GM23338 (cell line): ENCODE measurements at regions not wholly inside any gene's neighbourhood (a gene's known extent, or its start where the extent isn't known, plus 50 kb on each side); places are given as distances from the start of the nearest gene placed in this dataset.

Source experiments
- ATAC-seq: fragments of 200-7000 bp; cut with Tn5 transposase; 3 replicates; pipeline ENCODE4 v1.9.1; 2020
- DNase-seq: peaks from one replicate; pipeline ENCODE4 v3.0.0-alpha.2; 2015; ENCODE audit warnings: low spot score
- H2AFZ ChIP-seq: fragments of 200-600 bp; sonication (generic); 2 replicates; pipeline ENCODE4 v1.8.0; 2016; ENCODE audit warnings: antibody characterized with exemption, mild to moderate bottlenecking, moderate library complexity
- H3F3A ChIP-seq: fragments of 200-600 bp; sonication (generic); replicated peaks from 2 replicates; pipeline ENCODE4 v1.8.0; 2017; ENCODE audit warnings: antibody characterized with exemption, mixed run types, low read depth
- H3K27ac ChIP-seq: fragments of 200-600 bp; sonication (generic); 2 replicates; pipeline ENCODE4 v1.6.1; 2016; ENCODE audit warnings: low read depth
- H3K27me3 ChIP-seq: fragments of 200-600 bp; sonication (generic); 2 replicates; pipeline ENCODE4 v1.8.0; 2016; ENCODE audit warnings: mild to moderate bottlenecking, mixed run types, moderate library complexity; ENCODE audit not compliant: insufficient read depth
- H3K36me3 ChIP-seq: fragments of 200-600 bp; sonication (generic); 2 replicates; pipeline ENCODE4 v1.8.0; 2016; ENCODE audit warnings: mild to moderate bottlenecking; ENCODE audit not compliant: insufficient read depth
- H3K4me1 ChIP-seq: fragments of 200-600 bp; sonication (generic); 2 replicates; pipeline ENCODE4 v1.8.0; 2016; ENCODE audit warnings: mild to moderate bottlenecking, moderate library complexity; ENCODE audit not compliant: insufficient read depth
- H3K4me2 ChIP-seq: fragments of 200-600 bp; sonication (generic); 2 replicates; pipeline ENCODE4 v1.7.1; 2017; ENCODE audit warnings: mixed run types
- H3K4me3 ChIP-seq: fragments of 200-600 bp; sonication (generic); 2 replicates; pipeline ENCODE4 v1.6.1; 2016; ENCODE audit warnings: mixed run types
- H3K79me2 ChIP-seq: fragments of 200-600 bp; sonication (generic); replicated peaks from 2 replicates; pipeline ENCODE4 v1.8.0; 2017; ENCODE audit warnings: mild to moderate bottlenecking; ENCODE audit not compliant: insufficient read depth
- H3K9me2 ChIP-seq: fragments of 200-600 bp; sonication (generic); 2 replicates; pipeline ENCODE4 v1.8.0; 2017; ENCODE audit not compliant: insufficient read depth
- H4K20me1 ChIP-seq: fragments of 200-600 bp; sonication (generic); replicated peaks from 2 replicates; pipeline ENCODE4 v1.8.0; 2017; ENCODE audit warnings: mild to moderate bottlenecking; ENCODE audit not compliant: insufficient read depth
- H3K27ac Mint-ChIP-seq: 2 replicates; pipeline ENCODE4 v1.8.0; 2020; ENCODE audit warnings: inconsistent platforms, mild to moderate bottlenecking, moderate library complexity, mixed read lengths
- H3K27me3 Mint-ChIP-seq: 3 replicates; pipeline ENCODE4 v1.8.0; 2022; ENCODE audit warnings: low read depth, mild to moderate bottlenecking, moderate library complexity, mixed read lengths, inconsistent platforms; ENCODE audit not compliant: insufficient read depth, poor library complexity
- H3K36me3 Mint-ChIP-seq: 3 replicates; pipeline ENCODE4 v1.8.0; 2021; ENCODE audit warnings: low read depth, mild to moderate bottlenecking, inconsistent platforms, moderate library complexity, mixed read lengths
- H3K4me1 Mint-ChIP-seq: 3 replicates; pipeline ENCODE4 v1.8.0; 2020; ENCODE audit warnings: mild to moderate bottlenecking, inconsistent platforms, mixed read lengths
- H3K4me3 Mint-ChIP-seq: 3 replicates; pipeline ENCODE4 v1.8.0; 2021; ENCODE audit warnings: moderate library complexity, mild to moderate bottlenecking, inconsistent platforms, mixed read lengths
- H3K9me3 Mint-ChIP-seq: 3 replicates; pipeline ENCODE4 v1.8.0; 2020; ENCODE audit warnings: moderate library complexity, mild to moderate bottlenecking, inconsistent platforms, mixed read lengths
- EZH2phosphoT487 ChIP-seq: fragments of 200-600 bp; sonication (generic); IDR thresholded peaks from one replicate; pipeline ENCODE4 v1.8.1; 2018; ENCODE audit warnings: antibody characterized with exemption; ENCODE audit not compliant: unreplicated experiment
- NANOG ChIP-seq: IDR thresholded peaks from 2 replicates; pipeline ENCODE4 v1.6.1; 2016; ENCODE audit warnings: antibody characterized with exemption, borderline replicate concordance
- POLR2AphosphoS5 ChIP-seq: IDR thresholded peaks from 2 replicates; pipeline ENCODE4 v1.6.1; 2016; ENCODE audit warnings: antibody characterized with exemption, low read depth
- STAT1 ChIP-seq: IDR thresholded peaks from one replicate; pipeline ENCODE4 v1.6.1; 2016; ENCODE audit warnings: antibody characterized with exemption; ENCODE audit not compliant: unreplicated experiment
- TF ChIP-seq, protein P1 (sequence below): IDR thresholded peaks from one replicate; pipeline ENCODE4 v1.6.1; 2018; ENCODE audit warnings: antibody characterized with exemption; ENCODE audit not compliant: unreplicated experiment
- TF ChIP-seq, protein P2 (sequence below): fragments of 250-450 bp; sonication (Bioruptor Pico); IDR thresholded peaks from 2 replicates; pipeline ENCODE4 v1.5.0; 2020; ENCODE audit warnings: mild to moderate bottlenecking, moderate library complexity

DNA sequence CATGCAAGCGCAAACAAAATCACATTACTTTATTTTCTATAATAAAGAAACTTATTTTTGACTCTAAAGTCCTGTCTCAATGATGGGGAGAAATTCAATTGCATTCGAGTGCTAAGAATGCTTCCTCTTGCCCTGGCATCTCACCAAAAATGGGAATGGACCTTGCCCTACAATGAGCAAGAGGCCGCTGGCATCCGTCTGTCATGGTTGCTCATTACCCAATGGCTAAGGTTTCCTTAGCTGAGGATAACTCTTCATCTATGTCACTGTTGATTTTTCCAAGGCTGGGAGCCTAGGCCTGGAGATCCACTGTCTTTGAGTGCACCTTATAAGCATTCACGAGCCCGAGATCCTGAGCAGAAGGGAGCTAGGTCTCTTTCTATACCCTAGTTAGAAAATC lies 471.3 kb upstream of the NRSN1 start (continued):
- TF ChIP-seq, protein P1, sequence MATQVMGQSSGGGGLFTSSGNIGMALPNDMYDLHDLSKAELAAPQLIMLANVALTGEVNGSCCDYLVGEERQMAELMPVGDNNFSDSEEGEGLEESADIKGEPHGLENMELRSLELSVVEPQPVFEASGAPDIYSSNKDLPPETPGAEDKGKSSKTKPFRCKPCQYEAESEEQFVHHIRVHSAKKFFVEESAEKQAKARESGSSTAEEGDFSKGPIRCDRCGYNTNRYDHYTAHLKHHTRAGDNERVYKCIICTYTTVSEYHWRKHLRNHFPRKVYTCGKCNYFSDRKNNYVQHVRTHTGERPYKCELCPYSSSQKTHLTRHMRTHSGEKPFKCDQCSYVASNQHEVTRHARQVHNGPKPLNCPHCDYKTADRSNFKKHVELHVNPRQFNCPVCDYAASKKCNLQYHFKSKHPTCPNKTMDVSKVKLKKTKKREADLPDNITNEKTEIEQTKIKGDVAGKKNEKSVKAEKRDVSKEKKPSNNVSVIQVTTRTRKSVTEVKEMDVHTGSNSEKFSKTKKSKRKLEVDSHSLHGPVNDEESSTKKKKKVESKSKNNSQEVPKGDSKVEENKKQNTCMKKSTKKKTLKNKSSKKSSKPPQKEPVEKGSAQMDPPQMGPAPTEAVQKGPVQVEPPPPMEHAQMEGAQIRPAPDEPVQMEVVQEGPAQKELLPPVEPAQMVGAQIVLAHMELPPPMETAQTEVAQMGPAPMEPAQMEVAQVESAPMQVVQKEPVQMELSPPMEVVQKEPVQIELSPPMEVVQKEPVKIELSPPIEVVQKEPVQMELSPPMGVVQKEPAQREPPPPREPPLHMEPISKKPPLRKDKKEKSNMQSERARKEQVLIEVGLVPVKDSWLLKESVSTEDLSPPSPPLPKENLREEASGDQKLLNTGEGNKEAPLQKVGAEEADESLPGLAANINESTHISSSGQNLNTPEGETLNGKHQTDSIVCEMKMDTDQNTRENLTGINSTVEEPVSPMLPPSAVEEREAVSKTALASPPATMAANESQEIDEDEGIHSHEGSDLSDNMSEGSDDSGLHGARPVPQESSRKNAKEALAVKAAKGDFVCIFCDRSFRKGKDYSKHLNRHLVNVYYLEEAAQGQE = no peak
- TF ChIP-seq STAT1 = no peak

DNA sequence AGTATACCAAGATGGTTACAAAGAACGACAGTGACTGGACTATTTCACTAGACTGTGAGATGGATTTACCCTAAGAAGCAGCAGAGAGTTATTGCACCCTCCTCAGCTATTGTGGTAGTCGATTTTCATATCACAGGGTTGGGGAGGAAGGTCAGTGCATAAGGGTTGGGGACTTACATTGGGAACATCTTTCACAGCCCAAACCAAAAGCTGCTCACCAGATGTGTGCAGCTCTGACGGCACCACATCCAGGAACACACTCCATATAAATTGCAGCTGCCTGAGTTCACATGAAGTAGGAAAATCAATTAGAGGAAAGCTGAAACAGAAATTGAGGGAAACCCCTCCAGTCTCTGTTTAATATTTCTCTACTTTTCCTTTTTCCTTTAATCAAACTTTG lies 470.5 kb upstream of the NRSN1 start:
- Histone ChIP-seq H3F3A (no peaks in the 10 kb centered on the region), H3K4me3 (no peak overlapping the region), H3K79me2 (no peaks in the 10 kb centered on the region), H2AFZ (no peak overlapping the region), H3K27me3 (no peaks in the 10 kb centered on the region), H3K27ac (no peak overlapping the region), H3K4me1 (peaks cover 6% of the 10 kb centered on the region; the same call in 1 of the 2 replicates), H3K4me2 (no peak overlapping the region), H3K9me2 (no peaks in the 10 kb centered on the region), H3K36me3 (no peaks in the 10 kb centered on the region), H4K20me1 (no peaks in the 10 kb centered on the region)
- TF ChIP-seq EZH2phosphoT487 (no peak), NANOG (no peak), POLR2AphosphoS5 (no peak)
- TF ChIP-seq, protein P1 = no peak
- TF ChIP-seq, protein P2, sequence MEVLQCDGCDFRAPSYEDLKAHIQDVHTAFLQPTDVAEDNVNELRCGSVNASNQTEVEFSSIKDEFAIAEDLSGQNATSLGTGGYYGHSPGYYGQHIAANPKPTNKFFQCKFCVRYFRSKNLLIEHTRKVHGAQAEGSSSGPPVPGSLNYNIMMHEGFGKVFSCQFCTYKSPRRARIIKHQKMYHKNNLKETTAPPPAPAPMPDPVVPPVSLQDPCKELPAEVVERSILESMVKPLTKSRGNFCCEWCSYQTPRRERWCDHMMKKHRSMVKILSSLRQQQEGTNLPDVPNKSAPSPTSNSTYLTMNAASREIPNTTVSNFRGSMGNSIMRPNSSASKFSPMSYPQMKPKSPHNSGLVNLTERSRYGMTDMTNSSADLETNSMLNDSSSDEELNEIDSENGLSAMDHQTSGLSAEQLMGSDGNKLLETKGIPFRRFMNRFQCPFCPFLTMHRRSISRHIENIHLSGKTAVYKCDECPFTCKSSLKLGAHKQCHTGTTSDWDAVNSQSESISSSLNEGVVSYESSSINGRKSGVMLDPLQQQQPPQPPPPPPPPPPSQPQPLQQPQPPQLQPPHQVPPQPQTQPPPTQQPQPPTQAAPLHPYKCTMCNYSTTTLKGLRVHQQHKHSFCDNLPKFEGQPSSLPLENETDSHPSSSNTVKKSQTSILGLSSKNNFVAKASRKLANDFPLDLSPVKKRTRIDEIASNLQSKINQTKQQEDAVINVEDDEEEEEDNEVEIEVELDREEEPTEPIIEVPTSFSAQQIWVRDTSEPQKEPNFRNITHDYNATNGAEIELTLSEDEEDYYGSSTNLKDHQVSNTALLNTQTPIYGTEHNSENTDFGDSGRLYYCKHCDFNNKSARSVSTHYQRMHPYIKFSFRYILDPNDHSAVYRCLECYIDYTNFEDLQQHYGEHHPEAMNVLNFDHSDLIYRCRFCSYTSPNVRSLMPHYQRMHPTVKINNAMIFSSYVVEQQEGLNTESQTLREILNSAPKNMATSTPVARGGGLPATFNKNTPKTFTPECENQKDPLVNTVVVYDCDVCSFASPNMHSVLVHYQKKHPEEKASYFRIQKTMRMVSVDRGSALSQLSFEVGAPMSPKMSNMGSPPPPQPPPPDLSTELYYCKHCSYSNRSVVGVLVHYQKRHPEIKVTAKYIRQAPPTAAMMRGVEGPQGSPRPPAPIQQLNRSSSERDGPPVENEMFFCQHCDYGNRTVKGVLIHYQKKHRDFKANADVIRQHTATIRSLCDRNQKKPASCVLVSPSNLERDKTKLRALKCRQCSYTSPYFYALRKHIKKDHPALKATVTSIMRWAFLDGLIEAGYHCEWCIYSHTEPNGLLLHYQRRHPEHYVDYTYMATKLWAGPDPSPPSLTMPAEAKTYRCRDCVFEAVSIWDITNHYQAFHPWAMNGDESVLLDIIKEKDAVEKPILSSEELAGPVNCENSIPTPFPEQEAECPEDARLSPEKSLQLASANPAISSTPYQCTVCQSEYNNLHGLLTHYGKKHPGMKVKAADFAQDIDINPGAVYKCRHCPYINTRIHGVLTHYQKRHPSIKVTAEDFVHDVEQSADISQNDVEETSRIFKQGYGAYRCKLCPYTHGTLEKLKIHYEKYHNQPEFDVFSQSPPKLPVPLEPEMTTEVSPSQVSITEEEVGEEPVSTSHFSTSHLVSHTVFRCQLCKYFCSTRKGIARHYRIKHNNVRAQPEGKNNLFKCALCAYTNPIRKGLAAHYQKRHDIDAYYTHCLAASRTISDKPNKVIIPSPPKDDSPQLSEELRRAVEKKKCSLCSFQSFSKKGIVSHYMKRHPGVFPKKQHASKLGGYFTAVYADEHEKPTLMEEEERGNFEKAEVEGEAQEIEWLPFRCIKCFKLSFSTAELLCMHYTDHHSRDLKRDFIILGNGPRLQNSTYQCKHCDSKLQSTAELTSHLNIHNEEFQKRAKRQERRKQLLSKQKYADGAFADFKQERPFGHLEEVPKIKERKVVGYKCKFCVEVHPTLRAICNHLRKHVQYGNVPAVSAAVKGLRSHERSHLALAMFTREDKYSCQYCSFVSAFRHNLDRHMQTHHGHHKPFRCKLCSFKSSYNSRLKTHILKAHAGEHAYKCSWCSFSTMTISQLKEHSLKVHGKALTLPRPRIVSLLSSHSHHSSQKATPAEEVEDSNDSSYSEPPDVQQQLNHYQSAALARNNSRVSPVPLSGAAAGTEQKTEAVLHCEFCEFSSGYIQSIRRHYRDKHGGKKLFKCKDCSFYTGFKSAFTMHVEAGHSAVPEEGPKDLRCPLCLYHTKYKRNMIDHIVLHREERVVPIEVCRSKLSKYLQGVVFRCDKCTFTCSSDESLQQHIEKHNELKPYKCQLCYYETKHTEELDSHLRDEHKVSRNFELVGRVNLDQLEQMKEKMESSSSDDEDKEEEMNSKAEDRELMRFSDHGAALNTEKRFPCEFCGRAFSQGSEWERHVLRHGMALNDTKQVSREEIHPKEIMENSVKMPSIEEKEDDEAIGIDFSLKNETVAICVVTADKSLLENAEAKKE = no peak
- Mint-ChIP-seq H3K36me3 (no peaks in the 10 kb centered on the region), H3K27ac (no peak overlapping the region), H3K4me3 (no peak overlapping the region), H3K4me1 (peaks cover 21% of the 10 kb centered on the region), H3K9me3 (no peaks in the 10 kb centered on the region), H3K27me3 (peaks cover 10% of the 10 kb centered on the region)
- DNase-seq (no peak), ATAC-seq (no peak)
